SU-DHL-6 (cell line): ENCODE measurements at regions not wholly inside any gene's neighbourhood (a gene's known extent, or its start where the extent isn't known, plus 50 kb on each side); places are given as distances from the start of the nearest gene placed in this dataset.

Source experiments
- EZH2phosphoT487 ChIP-seq: fragments of 200-600 bp; sonication (generic), shearing (Covaris generic); conservative IDR thresholded peaks from 2 replicates; pipeline ENCODE4 v1.6.1; 2018; ENCODE audit warnings: mild to moderate bottlenecking, antibody characterized with exemption, low read length, moderate library complexity, mixed read lengths
- TF ChIP-seq, protein P1 (sequence below): fragments of 200-600 bp; sonication (generic); IDR thresholded peaks from one replicate; pipeline ENCODE4 v1.5.1; 2017; ENCODE audit warnings: antibody characterized with exemption, mild to moderate bottlenecking, low read length, moderate library complexity; ENCODE audit not compliant: insufficient read depth, poor library complexity, severe bottlenecking

DNA sequence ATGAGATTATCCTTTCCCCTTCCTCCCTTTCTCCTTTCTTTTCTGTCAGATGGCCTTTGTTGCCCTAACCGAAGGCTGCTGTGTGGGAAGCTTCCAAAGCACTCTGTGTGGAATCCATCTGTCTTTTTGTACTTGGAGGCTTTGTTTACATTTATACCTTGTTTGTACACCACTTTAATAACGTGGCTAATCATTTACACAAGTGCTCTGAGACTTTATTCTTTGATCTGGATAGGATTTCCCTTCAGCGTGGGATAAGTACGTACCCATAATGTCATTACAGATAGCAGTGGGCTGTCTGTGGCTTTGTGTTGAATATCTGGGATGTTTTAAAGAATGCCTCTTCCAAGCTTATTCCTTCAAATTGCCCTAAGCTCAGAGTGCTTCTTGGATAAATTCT is 684.7 kb upstream of the SLITRK5 start:
- TF ChIP-seq, protein P1, sequence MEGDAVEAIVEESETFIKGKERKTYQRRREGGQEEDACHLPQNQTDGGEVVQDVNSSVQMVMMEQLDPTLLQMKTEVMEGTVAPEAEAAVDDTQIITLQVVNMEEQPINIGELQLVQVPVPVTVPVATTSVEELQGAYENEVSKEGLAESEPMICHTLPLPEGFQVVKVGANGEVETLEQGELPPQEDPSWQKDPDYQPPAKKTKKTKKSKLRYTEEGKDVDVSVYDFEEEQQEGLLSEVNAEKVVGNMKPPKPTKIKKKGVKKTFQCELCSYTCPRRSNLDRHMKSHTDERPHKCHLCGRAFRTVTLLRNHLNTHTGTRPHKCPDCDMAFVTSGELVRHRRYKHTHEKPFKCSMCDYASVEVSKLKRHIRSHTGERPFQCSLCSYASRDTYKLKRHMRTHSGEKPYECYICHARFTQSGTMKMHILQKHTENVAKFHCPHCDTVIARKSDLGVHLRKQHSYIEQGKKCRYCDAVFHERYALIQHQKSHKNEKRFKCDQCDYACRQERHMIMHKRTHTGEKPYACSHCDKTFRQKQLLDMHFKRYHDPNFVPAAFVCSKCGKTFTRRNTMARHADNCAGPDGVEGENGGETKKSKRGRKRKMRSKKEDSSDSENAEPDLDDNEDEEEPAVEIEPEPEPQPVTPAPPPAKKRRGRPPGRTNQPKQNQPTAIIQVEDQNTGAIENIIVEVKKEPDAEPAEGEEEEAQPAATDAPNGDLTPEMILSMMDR = no peak
- no peak for TF ChIP-seq EZH2phosphoT487
